ENCODE measurements at regions not wholly inside any gene's neighbourhood (a gene's known extent, or its start where the extent isn't known, plus 50 kb on each side); places are given as distances from the start of the nearest gene placed in this dataset.

DNA sequence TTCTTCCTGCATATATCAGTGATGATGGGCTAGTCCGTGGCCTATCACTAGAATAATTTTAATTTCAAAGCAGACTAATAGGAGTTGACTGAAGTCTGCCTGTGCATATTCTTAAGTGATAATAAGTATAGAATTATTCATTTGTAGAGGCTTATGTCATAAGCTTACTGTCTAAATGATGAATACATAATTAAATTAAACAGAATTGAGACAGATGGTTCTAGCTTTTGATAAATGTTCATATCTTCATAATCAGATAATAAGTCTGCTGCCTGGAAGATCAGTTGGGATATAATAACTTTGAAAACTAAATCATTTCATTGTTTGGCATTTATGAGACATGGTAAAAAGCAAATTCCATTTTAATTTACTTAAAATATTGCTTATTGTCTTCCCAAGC is 1175.6 kb downstream of the TECRL start:
- TF ChIP-seq, protein P1, sequence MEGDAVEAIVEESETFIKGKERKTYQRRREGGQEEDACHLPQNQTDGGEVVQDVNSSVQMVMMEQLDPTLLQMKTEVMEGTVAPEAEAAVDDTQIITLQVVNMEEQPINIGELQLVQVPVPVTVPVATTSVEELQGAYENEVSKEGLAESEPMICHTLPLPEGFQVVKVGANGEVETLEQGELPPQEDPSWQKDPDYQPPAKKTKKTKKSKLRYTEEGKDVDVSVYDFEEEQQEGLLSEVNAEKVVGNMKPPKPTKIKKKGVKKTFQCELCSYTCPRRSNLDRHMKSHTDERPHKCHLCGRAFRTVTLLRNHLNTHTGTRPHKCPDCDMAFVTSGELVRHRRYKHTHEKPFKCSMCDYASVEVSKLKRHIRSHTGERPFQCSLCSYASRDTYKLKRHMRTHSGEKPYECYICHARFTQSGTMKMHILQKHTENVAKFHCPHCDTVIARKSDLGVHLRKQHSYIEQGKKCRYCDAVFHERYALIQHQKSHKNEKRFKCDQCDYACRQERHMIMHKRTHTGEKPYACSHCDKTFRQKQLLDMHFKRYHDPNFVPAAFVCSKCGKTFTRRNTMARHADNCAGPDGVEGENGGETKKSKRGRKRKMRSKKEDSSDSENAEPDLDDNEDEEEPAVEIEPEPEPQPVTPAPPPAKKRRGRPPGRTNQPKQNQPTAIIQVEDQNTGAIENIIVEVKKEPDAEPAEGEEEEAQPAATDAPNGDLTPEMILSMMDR (IDR thresholded peaks at IDR 0.05) = no peak
- TF ChIP-seq EP300 (IDR thresholded peaks at IDR 0.05) = no peak
- no peak for TF ChIP-seq POLR2A (IDR thresholded peaks at IDR 0.05)

Data from ovary (tissue), 3 donors.